Spleen (tissue), 7 donors: ENCODE measurements at regions not wholly inside any gene's neighbourhood (a gene's known extent, or its start where the extent isn't known, plus 50 kb on each side); places are given as distances from the start of the nearest gene placed in this dataset.

Experiments
- CTCF ChIP-seq, 11 experiments: fragments of 200-600 bp in 7 of 11; fragments of 450-650 bp in 4 of 11; sonication (generic) in 4 of 11; IDR thresholded peaks in 8 of 11; conservative IDR thresholded peaks in 3 of 11; 1 replicate in 7 of 11; 2 replicates in 4 of 11; pipeline versions ENCODE4 v1.4.0 to v1.8.0; 2016 to 2021; ENCODE audit warnings: antibody characterized with exemption in 11 of 11, inconsistent platforms in 4 of 11, mild to moderate bottlenecking in 1 of 11
- POLR2AphosphoS5 ChIP-seq, 3 donors: sonication (generic); formaldehyde crosslinking; IDR thresholded peaks; one replicate each; pipeline ENCODE4 v1.5.1; 2017; ENCODE audit warnings: antibody characterized with exemption in 3 of 3
- donor health status: DM: no; HTN: no; CAD: no; lungs with moderate emphysema.
- donor health status: DM: no; HTN: no; CAD: no.
- donor health status: DM: no; HTN: no; CAD: no.

DNA sequence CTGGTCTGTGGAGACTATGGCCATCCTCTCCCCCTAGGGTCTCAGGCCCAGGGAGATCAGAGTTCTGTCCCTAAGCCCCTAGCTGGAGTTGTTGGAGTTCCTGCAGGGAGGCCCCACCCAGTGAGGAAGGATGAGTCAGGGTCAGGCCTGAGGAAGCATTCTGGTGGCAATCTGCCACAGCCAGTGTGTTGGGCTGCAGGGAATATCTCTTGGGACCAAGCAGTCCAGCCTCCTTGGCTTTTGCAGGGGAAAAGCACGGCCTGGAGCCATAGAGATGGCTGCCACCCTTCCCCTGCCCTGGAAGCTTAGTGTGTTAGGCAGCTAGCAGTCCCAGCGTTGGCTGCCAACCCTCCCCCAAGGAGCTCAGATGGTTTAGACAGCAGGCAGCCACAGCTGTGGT is 202.4 kb downstream of the RTL9 start:
- no peak for TF ChIP-seq CTCF (IDR thresholded peaks at IDR 0.05 in 8 of 11, conservative IDR thresholded peaks at IDR 0.05 in 3 of 11)
- no peak for TF ChIP-seq POLR2AphosphoS5 (IDR thresholded peaks at IDR 0.05)
